SK-N-SH treated with all-trans-retinoic acid at 6 μM for 48 hours (cell line): ENCODE measurements at regions not wholly inside any gene's neighbourhood (a gene's known extent, or its start where the extent isn't known, plus 50 kb on each side); places are given as distances from the start of the nearest gene placed in this dataset.

Source experiments
- ATAC-seq: fragments of 200-7000 bp; cut with Tn5 transposase; 3 replicates; pipeline ENCODE4 v1.9.1; 2020; ENCODE audit warnings: mild to moderate bottlenecking, moderate library complexity
- ARNTL ChIP-seq: fragments of 450-650 bp; formaldehyde crosslinking; IDR thresholded peaks from 2 replicates; pipeline ENCODE4 v1.5.0; 2020; ENCODE audit warnings: low read depth, mild to moderate bottlenecking, moderate library complexity, borderline replicate concordance
- BACH2 ChIP-seq: fragments of 250-450 bp; sonication (Bioruptor Pico); IDR thresholded peaks from 2 replicates; pipeline ENCODE4 v1.9.0; 2021; ENCODE audit warnings: mild to moderate bottlenecking, borderline replicate concordance
- CREB5 ChIP-seq: fragments of 250-450 bp; sonication (Bioruptor Pico); IDR thresholded peaks from 2 replicates; pipeline ENCODE4 v1.5.1; 2020; ENCODE audit warnings: low read depth, mild to moderate bottlenecking, moderate library complexity
- CSDC2 ChIP-seq: fragments of 250-450 bp; sonication (Bioruptor Pico); IDR thresholded peaks from 2 replicates; pipeline ENCODE4 v1.5.0; 2020; ENCODE audit warnings: mild to moderate bottlenecking, moderate library complexity
- CSRNP3 ChIP-seq: fragments of 250-450 bp; sonication (Bioruptor Pico); IDR thresholded peaks from 2 replicates; pipeline ENCODE4 v1.5.1; 2021; ENCODE audit warnings: mild to moderate bottlenecking, moderate library complexity
- ESRRG ChIP-seq: fragments of 250-450 bp; sonication (Bioruptor Pico); IDR thresholded peaks from 2 replicates; pipeline ENCODE4 v1.6.1; 2021; ENCODE audit warnings: mild to moderate bottlenecking
- GLIS3 ChIP-seq: fragments of 250-450 bp; sonication (Bioruptor Pico); IDR thresholded peaks from 2 replicates; pipeline ENCODE4 v1.5.0; 2020; ENCODE audit warnings: mild to moderate bottlenecking, moderate library complexity
- ISL1 ChIP-seq: fragments of 250-450 bp; sonication (Bioruptor Pico); IDR thresholded peaks from 2 replicates; pipeline ENCODE4 v2.1.2; 2022; ENCODE audit warnings: mild to moderate bottlenecking, moderate library complexity
- OSR1 ChIP-seq: fragments of 250-450 bp; sonication (Bioruptor Pico); IDR thresholded peaks from 2 replicates; pipeline ENCODE4 v1.8.0; 2022; ENCODE audit warnings: moderate library complexity, mild to moderate bottlenecking, inconsistent platforms
- PATZ1 ChIP-seq: fragments of 250-450 bp; sonication (Bioruptor Pico); IDR thresholded peaks from 2 replicates; pipeline ENCODE4 v1.8.0; 2020; ENCODE audit warnings: mild to moderate bottlenecking, moderate library complexity, borderline replicate concordance
- POU6F1 ChIP-seq: fragments of 250-450 bp; sonication (Bioruptor Pico); IDR thresholded peaks from 2 replicates; pipeline ENCODE4 v1.8.0; 2021; ENCODE audit warnings: low read depth, mild to moderate bottlenecking, moderate library complexity, borderline replicate concordance
- PPARA ChIP-seq: fragments of 250-450 bp; sonication (Bioruptor Pico); IDR thresholded peaks from 2 replicates; pipeline ENCODE4 v1.5.0; 2020; ENCODE audit warnings: mild to moderate bottlenecking, borderline replicate concordance
- RARB ChIP-seq: fragments of 250-450 bp; sonication (Bioruptor Pico); IDR thresholded peaks from 2 replicates; pipeline ENCODE4 v1.8.0; 2021; ENCODE audit warnings: mild to moderate bottlenecking, moderate library complexity
- TCF4 ChIP-seq: fragments of 250-450 bp; sonication (Bioruptor Pico); IDR thresholded peaks from 2 replicates; pipeline ENCODE4 v1.8.0; 2021; ENCODE audit warnings: mild to moderate bottlenecking, moderate library complexity, borderline replicate concordance
- TOX ChIP-seq: fragments of 250-450 bp; sonication (Bioruptor Pico); IDR thresholded peaks from 2 replicates; pipeline ENCODE4 v1.8.0; 2021; ENCODE audit warnings: mild to moderate bottlenecking, moderate library complexity, borderline replicate concordance
- TSHZ2 ChIP-seq: fragments of 250-450 bp; sonication (Bioruptor Pico); IDR thresholded peaks from 2 replicates; pipeline ENCODE4 v1.5.0; 2020; ENCODE audit warnings: mild to moderate bottlenecking, moderate library complexity
- ZC3H10 ChIP-seq: fragments of 250-450 bp; sonication (Bioruptor Pico); IDR thresholded peaks from 2 replicates; pipeline ENCODE4 v1.5.1; 2021; ENCODE audit warnings: mild to moderate bottlenecking, moderate library complexity
- ZFP3 ChIP-seq: fragments of 250-450 bp; sonication (Bioruptor Pico); IDR thresholded peaks from 2 replicates; pipeline ENCODE4 v1.5.0; 2020; ENCODE audit warnings: mild to moderate bottlenecking, moderate library complexity
- ZFP30 ChIP-seq: fragments of 450-650 bp; formaldehyde crosslinking; IDR thresholded peaks from 2 replicates; pipeline ENCODE4 v1.5.0; 2022; ENCODE audit warnings: mild to moderate bottlenecking, moderate library complexity
- ZNF565 ChIP-seq: fragments of 450-650 bp; formaldehyde crosslinking; conservative IDR thresholded peaks from 2 replicates; pipeline ENCODE4 v1.5.0; 2020; ENCODE audit warnings: low read depth, mild to moderate bottlenecking, moderate library complexity
- ZNF70 ChIP-seq: fragments of 450-650 bp; formaldehyde crosslinking; IDR thresholded peaks from 2 replicates; pipeline ENCODE4 v1.5.0; 2020; ENCODE audit warnings: mild to moderate bottlenecking, moderate library complexity
- ZNF8 ChIP-seq: fragments of 450-650 bp; formaldehyde crosslinking; IDR thresholded peaks from 2 replicates; pipeline ENCODE4 v1.5.0; 2020; ENCODE audit warnings: mild to moderate bottlenecking, moderate library complexity

GRCh38 chr16:60792437-60792836 is 1243.8 kb downstream of the CDH8 start:
- no peak for ATAC-seq

GRCh38 chr16:60788631-60789030 is 1247.6 kb downstream of the CDH8 start:
- no peak for ATAC-seq
- no peak for TF ChIP-seq ZC3H10 (CRISPR knock-in tag)
- TF ChIP-seq TOX: no peak
- TF ChIP-seq OSR1 (CRISPR knock-in tag): no peak
- TF ChIP-seq ARNTL: no peak
- TF ChIP-seq GLIS3 (CRISPR knock-in tag): no peak
- TF ChIP-seq PPARA (CRISPR knock-in tag): no peak
- no peak for TF ChIP-seq TSHZ2 (CRISPR knock-in tag)

More at GRCh38 chr16:60792437-60792836, 1243.8 kb downstream of the CDH8 start:
- no peak for TF ChIP-seq CSRNP3 (CRISPR knock-in tag)
- TF ChIP-seq POU6F1 (CRISPR knock-in tag): no peak
- TF ChIP-seq PATZ1 (CRISPR knock-in tag): no peak
- TF ChIP-seq ZFP30: no peak
- TF ChIP-seq ISL1 (CRISPR knock-in tag): no peak
- no peak for TF ChIP-seq ZNF70 (CRISPR knock-in tag)
- no peak for TF ChIP-seq ZC3H10 (CRISPR knock-in tag)
- TF ChIP-seq RARB (CRISPR knock-in tag): no peak
- no peak for TF ChIP-seq ZNF8 (CRISPR knock-in tag)
- no peak for TF ChIP-seq TSHZ2 (CRISPR knock-in tag)
- no peak for TF ChIP-seq TCF4
- no peak for TF ChIP-seq TOX
- no peak for TF ChIP-seq ARNTL
- TF ChIP-seq BACH2 (CRISPR knock-in tag): no peak
- no peak for TF ChIP-seq CREB5
- no peak for TF ChIP-seq ZFP3 (CRISPR knock-in tag)
- TF ChIP-seq CSDC2 (CRISPR knock-in tag): no peak
- TF ChIP-seq ESRRG (CRISPR knock-in tag): no peak
- no peak for TF ChIP-seq ZNF565
- no peak for TF ChIP-seq GLIS3 (CRISPR knock-in tag)
